GM12878 (cell line): ENCODE measurements at regions not wholly inside any gene's neighbourhood (a gene's known extent, or its start where the extent isn't known, plus 50 kb on each side); places are given as distances from the start of the nearest gene placed in this dataset.

Experiments
- ATAC-seq: fragments of 200-7000 bp; cut with Tn5 transposase; 3 replicates; pipeline ENCODE4 v1.9.1; 2020; ENCODE audit warnings: mild to moderate bottlenecking, moderate library complexity
- BruUV-seq: library from RNA; stranded (reverse); fragments of 400-500 nt; replicated peaks from 2 replicates; lab custom pipeline; 2021; lab: Mats Ljungman, UMichigan
- CTCF ChIA-PET: fragments of 300-600 bp; sonication (Branson Sonifier 250); formaldehyde crosslinking; extraction: SDS; loops from one replicate; lab custom pipeline; 2021; ENCODE audit warnings: inconsistent platforms; lab: Yijun Ruan, JAX
- POLR2A ChIA-PET: fragments of 350-600 bp; formaldehyde crosslinking; extraction: SDS; loops from one replicate; lab custom pipeline; 2021; ENCODE audit warnings: inconsistent platforms; lab: Charles Lee
- RAD21 ChIA-PET: fragments of 300-600 bp; sonication (Branson Sonifier 250); formaldehyde crosslinking; loops from one replicate; lab custom pipeline; 2023; ENCODE audit warnings: antibody characterized with exemption; ENCODE audit not compliant: unreplicated experiment; lab: Charles Lee
- SMC1A ChIA-PET: fragments of 300-600 bp; sonication (Branson Sonifier 250); formaldehyde crosslinking; loops from one replicate; lab custom pipeline; 2023; ENCODE audit not compliant: unreplicated experiment, uncharacterized antibody; lab: Charles Lee
- DNase-seq: peaks from one replicate; pipeline ENCODE4 v3.0.0-alpha.2; 2011; ENCODE audit warnings: low read depth, low spot score
- FAIRE-seq: peaks from 3 replicates; lab custom pipeline; 2011; peaks lifted over from hg19 to GRCh38; lab: Jason Lieb, UNC
- H2AFZ ChIP-seq: 2 replicates; pipeline ENCODE4 v1.6.0; 2011; ENCODE audit warnings: low read depth, low read length, control low read depth; ENCODE audit not compliant: control insufficient read depth
- H3K27ac ChIP-seq: 2 replicates; pipeline ENCODE4 v1.5.1; 2011; ENCODE audit warnings: control low read depth; ENCODE audit not compliant: control insufficient read depth, insufficient read depth
- H3K27me3 ChIP-seq, 2 experiments: replicated peaks in 1 of 2; 2 replicates each; pipeline versions ENCODE4 v1.6.0 to v1.6.1; 2011; ENCODE audit warnings: low read length in 1 of 2; ENCODE audit not compliant: control insufficient read depth in 2 of 2, insufficient read depth in 2 of 2
- H3K36me3 ChIP-seq, 2 experiments: 2 replicates each; pipeline ENCODE4 v1.5.1; 2011; ENCODE audit warnings: low read length in 1 of 2; ENCODE audit not compliant: control insufficient read depth in 2 of 2, insufficient read depth in 2 of 2
- H3K4me1 ChIP-seq: 2 replicates; pipeline ENCODE4 v1.6.1; 2011; ENCODE audit warnings: mild to moderate bottlenecking, low read length, moderate library complexity, mixed read lengths; ENCODE audit not compliant: control insufficient read depth, insufficient read depth
- H3K4me2 ChIP-seq: 2 replicates; pipeline ENCODE4 v1.6.0; 2011; ENCODE audit warnings: control low read depth; ENCODE audit not compliant: control insufficient read depth, insufficient read depth
- H3K4me3 ChIP-seq: fragments of 200-600 bp; sonication (generic); 2 replicates; pipeline ENCODE4 v1.5.1; 2016
- H3K79me2 ChIP-seq: 2 replicates; pipeline ENCODE4 v1.6.0; 2011; ENCODE audit warnings: low read length; ENCODE audit not compliant: control insufficient read depth, insufficient read depth
- H3K9ac ChIP-seq: 2 replicates; pipeline ENCODE4 v1.8.0; 2011; ENCODE audit warnings: low read length, control low read depth, mixed read lengths; ENCODE audit not compliant: control insufficient read depth, insufficient read depth
- H3K9me3 ChIP-seq: replicated peaks from 3 replicates; pipeline ENCODE4 v1.5.1; 2011; ENCODE audit warnings: mild to moderate bottlenecking, low read length; ENCODE audit not compliant: control insufficient read depth, insufficient read depth
- H4K20me1 ChIP-seq: 2 replicates; pipeline ENCODE4 v1.6.0; 2011; ENCODE audit not compliant: control insufficient read depth, insufficient read depth
- BRCA1 ChIP-seq: IDR thresholded peaks from 2 replicates; pipeline ENCODE4 v1.6.1; 2011; ENCODE audit warnings: low read depth, low read length, improper control_type of control experiment
- EGR1 ChIP-seq, 2 experiments: IDR thresholded peaks; 1 replicate in 1 of 2; 2 replicates in 1 of 2; pipeline ENCODE4 v1.6.1; 2011 to 2012; ENCODE audit warnings: low read depth in 2 of 2, low read length in 2 of 2, borderline replicate concordance in 1 of 2, mild to moderate bottlenecking in 1 of 2, moderate library complexity in 1 of 2
- ESRRA ChIP-seq: IDR thresholded peaks from 2 replicates; pipeline ENCODE4 v1.6.1; 2012; ENCODE audit warnings: mild to moderate bottlenecking, low read length, improper control_type of control experiment
- IKZF2 ChIP-seq, 2 experiments: fragments of 450-650 bp; IDR thresholded peaks; 2 replicates each; pipeline ENCODE4 v1.6.1; 2017; ENCODE audit warnings: mild to moderate bottlenecking in 2 of 2, moderate library complexity in 2 of 2
- RUNX3 ChIP-seq: IDR thresholded peaks from 2 replicates; pipeline ENCODE4 v1.6.1; 2012; ENCODE audit warnings: low read length, inconsistent platforms
- STAT1 ChIP-seq: fragments of 450-650 bp; conservative IDR thresholded peaks from 2 replicates; pipeline ENCODE4 v1.6.1; 2014; ENCODE audit warnings: antibody characterized with exemption, mild to moderate bottlenecking
- TBL1XR1 ChIP-seq: IDR thresholded peaks from 2 replicates; pipeline ENCODE4 v1.6.1; 2012; ENCODE audit warnings: low read depth, low read length, improper control_type of control experiment
- ZSCAN29 ChIP-seq: fragments of 450-650 bp; IDR thresholded peaks from 2 replicates; pipeline ENCODE4 v1.6.1; 2017; ENCODE audit warnings: mild to moderate bottlenecking, moderate library complexity
- WGBS: methylation state at CpG from one replicate; pipeline ENCODE4 v1.1.6; 2016; ENCODE audit warnings: low lambda C conversion rate; ENCODE audit not compliant: insufficient replicate concordance, insufficient coverage; ENCODE audit errors: missing lambda C conversion rate; 5-methylcytosine and 5-hydroxymethylcytosine counted together
- in situ Hi-C: fragments of 300-500 bp; cut with MboI; formaldehyde crosslinking; loops from 9 replicates; pipeline ENCODE4 v1.14.3; 2018; ENCODE audit warnings: mixed read lengths
- intact Hi-C: fragments of 100-400 bp; cut with micrococcal nuclease; formaldehyde crosslinking; loops from one replicate; pipeline ENCODE4 v1.14.2; 2022; ENCODE audit not compliant: unreplicated experiment
- TF ChIP-seq, protein P1 (sequence below): fragments of 150-350 bp; IDR thresholded peaks from 2 replicates; pipeline ENCODE4 v1.6.1; 2014; ENCODE audit warnings: mild to moderate bottlenecking, low read depth, low read length

DNA sequence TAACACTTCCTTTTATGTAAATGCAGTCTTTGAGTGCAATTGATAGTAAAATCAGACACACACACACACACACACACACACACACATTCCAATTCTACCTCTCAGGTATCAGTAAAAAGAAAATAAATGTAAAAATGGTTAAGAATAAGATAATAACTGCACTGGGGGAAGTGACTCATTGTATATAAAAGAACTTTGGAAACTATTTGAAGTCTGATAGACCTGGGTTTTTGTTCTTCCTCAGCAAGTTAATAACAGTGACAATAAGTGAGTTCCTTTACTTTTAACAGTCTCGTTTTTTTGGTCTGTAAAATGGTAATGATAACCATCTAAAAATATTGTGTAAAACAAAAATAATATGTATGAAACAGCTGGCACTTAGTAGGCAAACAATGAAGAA is 1815.0 kb downstream of the MRPL39 start (continued):
- TF ChIP-seq, protein P1, sequence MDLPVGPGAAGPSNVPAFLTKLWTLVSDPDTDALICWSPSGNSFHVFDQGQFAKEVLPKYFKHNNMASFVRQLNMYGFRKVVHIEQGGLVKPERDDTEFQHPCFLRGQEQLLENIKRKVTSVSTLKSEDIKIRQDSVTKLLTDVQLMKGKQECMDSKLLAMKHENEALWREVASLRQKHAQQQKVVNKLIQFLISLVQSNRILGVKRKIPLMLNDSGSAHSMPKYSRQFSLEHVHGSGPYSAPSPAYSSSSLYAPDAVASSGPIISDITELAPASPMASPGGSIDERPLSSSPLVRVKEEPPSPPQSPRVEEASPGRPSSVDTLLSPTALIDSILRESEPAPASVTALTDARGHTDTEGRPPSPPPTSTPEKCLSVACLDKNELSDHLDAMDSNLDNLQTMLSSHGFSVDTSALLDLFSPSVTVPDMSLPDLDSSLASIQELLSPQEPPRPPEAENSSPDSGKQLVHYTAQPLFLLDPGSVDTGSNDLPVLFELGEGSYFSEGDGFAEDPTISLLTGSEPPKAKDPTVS, result no peak
- TF ChIP-seq RUNX3, result no peak
- TF ChIP-seq ESRRA, result no peak
- TF ChIP-seq BRCA1, result no peak
- no peak for TF ChIP-seq STAT1
- TF ChIP-seq IKZF2 (IDR thresholded peaks at IDR 0.05), result no peak
- TF ChIP-seq ZSCAN29, result no peak
- TF ChIP-seq EGR1 (IDR thresholded peaks at IDR 0.05; ENCODE audit: borderline replicate concordance in 1 of 2, low read depth in 2 of 2, low read length in 2 of 2), result no peak

DNA sequence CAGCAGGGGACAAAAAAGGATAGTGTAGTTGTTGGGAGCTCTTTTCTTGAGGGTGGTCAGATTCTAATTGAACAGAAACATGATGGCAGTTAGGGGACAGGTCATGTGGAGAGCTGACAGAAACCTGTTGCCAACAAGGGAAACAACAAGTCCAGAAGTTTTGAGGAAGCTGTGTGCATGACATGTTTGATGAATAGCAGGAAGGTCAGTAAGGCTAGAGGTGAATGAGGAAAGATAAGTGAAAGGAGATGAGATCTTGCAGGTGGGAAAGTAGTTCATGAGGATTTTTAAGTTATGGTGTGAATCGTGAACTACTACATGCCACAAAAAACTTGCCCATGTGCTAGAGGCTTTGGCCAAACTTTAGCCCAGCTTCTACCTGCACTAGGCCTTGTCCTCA is 1817.4 kb downstream of the MRPL39 start:
- ChIA-PET SMC1A (no interaction called here), RAD21 (no interaction called here), CTCF (no interaction called here), POLR2A (no interaction called here)
- in situ Hi-C loops (no loop called here), intact Hi-C loops (no loop called here)
- H4K20me1 ChIP-seq, result no peaks in the 10 kb centered on the region
- 0% methylated on average over 1 of the region's 1 CpG for WGBS
- H3K9ac ChIP-seq, result no peak overlapping the region
- H3K27ac ChIP-seq, result no peak overlapping the region
- BruUV-seq, result no TSS peak
- H3K4me1 ChIP-seq, result no peaks in the 10 kb centered on the region
- H3K79me2 ChIP-seq, result no peaks in the 10 kb centered on the region
- no peak overlapping the region for H3K4me3 ChIP-seq
- no peak for DNase-seq
- no peak for ATAC-seq
- no peak for FAIRE-seq
- H3K27me3 ChIP-seq, result no peaks in the 10 kb centered on the region
- no peak overlapping the region for H2AFZ ChIP-seq
- no peaks in the 10 kb centered on the region for H3K36me3 ChIP-seq
- no peak for TF ChIP-seq TBL1XR1
- no peak overlapping the region for H3K4me2 ChIP-seq
- H3K9me3 ChIP-seq, result no peaks in the 10 kb centered on the region
